ENCODE measurements at regions not wholly inside any gene's neighbourhood (a gene's known extent, or its start where the extent isn't known, plus 50 kb on each side); places are given as distances from the start of the nearest gene placed in this dataset.
A peak's percentile ranks its signal among the peaks of the same experiment; 100 is the strongest.

DNA sequence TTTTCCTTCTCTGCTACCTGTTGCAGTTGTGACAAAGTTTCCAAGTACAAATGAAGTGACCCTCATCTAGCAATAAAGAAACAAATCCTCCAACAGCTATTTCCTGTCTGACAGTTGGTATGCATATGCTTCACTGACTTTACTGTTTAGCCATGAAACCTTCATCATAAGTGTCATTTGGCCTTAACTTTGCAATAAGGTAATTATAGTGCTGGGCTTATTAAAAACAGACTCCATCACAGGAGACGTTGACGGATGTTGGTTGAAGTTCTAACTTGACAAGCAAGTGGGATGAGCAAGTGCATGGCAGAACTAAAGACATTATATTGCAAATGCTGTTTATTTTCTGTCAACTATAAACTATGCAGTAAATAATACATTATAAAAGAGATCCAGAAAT lies 425.2 kb downstream of the RPS29 start:
- intact Hi-C loops (cut with DNase I), result no loop called here
- DNase-seq, result no peak
- Histone ChIP-seq H3K4me3 (no peak overlapping the region), H3K9me3 (replicated peaks in 1 of 3) (no peaks in the 10 kb centered on the region), H3K27ac (no peak overlapping the region), H3K36me3 (replicated peaks in 1 of 2) (no peaks in the 10 kb centered on the region), H3K4me1 (replicated peaks in 1 of 2) (peaks cover 6 to 9% of the 10 kb centered on the region in 2 donors), H3K27me3 (no peaks in the 10 kb centered on the region)
- no peak for TF ChIP-seq CTCF (IDR thresholded peaks at IDR 0.05)
- no peak for TF ChIP-seq POLR2A (IDR thresholded peaks at IDR 0.05)
- WGBS, 4 donors, result 73 to 79% (median 77%) methylated on average over 2 of the region's 2 CpGs

DNA sequence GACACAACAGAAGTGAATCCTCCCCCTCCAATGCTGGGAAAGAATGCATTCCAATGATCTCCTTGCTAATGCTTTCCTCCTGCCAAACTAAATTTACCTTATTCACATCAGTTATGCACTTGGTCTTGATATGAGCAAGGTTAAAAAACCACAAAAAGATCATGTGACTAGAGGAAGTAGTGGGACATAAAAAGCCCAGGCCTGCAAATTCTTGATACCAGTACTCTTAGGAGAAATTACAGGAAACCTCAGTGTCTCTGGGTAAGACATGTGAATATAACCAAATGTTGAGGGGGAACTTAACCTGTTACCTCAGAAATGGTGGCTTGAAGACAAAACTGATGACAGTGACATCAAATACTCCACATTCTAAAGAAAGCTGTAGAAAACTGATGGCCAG lies 427.1 kb downstream of the RPS29 start:
- no peak overlapping the region for H3K4me3 ChIP-seq
- no peaks in the 10 kb centered on the region for H3K36me3 ChIP-seq (replicated peaks in 1 of 2)
- no peak overlapping the region for H3K27ac ChIP-seq
- intact Hi-C loops (cut with DNase I), result no loop called here
- H3K4me1 ChIP-seq (replicated peaks in 1 of 2), result peaks cover 4 to 6% of the 10 kb centered on the region in 2 donors
- DNase-seq, result no peak
- H3K9me3 ChIP-seq (replicated peaks in 1 of 3), result no peaks in the 10 kb centered on the region
- TF ChIP-seq POLR2A (IDR thresholded peaks at IDR 0.05) (no peak), CTCF (IDR thresholded peaks at IDR 0.05) (no peak)
- no peaks in the 10 kb centered on the region for H3K27me3 ChIP-seq

- intact Hi-C loops (cut with DNase I), result no loop called here
- no peaks in the 10 kb centered on the region for H3K27me3 ChIP-seq
- H3K4me3 ChIP-seq, result no peak overlapping the region
- WGBS, 4 donors, result 17 to 38% (median 22%) methylated on average over 1 of the region's 1 CpG
- no peak overlapping the region for H3K27ac ChIP-seq
- H3K4me1 ChIP-seq (replicated peaks in 1 of 2), result peaks cover 0 to 6% of the 10 kb centered on the region in 2 donors
- no peaks in the 10 kb centered on the region for H3K36me3 ChIP-seq (replicated peaks in 1 of 2)
- H3K9me3 ChIP-seq (replicated peaks in 1 of 3), result no peaks in the 10 kb centered on the region
- TF ChIP-seq POLR2A (IDR thresholded peaks at IDR 0.05) (no peak), CTCF (IDR thresholded peaks at IDR 0.05) (no peak)
- DNase-seq, result peak in 3 of 7 donors; percentile 10 to 35 (median 11)
Measured at GRCh38 chr14:49139593-49139992, 446.6 kb downstream of the RPS29 start.

DNA sequence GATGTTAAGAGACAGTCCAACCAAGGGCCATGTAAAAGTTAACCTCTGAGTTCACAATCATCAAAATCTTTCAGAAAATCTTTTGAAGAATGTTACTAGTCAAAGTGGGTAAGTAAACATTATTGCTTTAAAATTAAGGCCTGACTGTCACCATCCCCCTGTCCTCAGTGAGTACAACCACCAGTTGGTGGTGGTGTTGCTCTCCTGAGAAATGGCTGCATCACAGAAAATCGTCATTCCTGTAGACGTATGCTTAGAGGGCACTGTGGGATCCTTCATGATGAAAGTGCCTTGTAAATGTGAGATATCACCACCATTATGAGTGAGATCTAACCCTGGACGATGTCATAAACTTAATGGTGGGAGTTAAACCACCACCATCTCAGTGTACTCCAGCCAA lies 451.2 kb downstream of the RPS29 start:
- no peak for TF ChIP-seq CTCF (IDR thresholded peaks at IDR 0.05)
- TF ChIP-seq POLR2A (IDR thresholded peaks at IDR 0.05), result no peak
- DNase-seq, result peak in 1 of 7 donors; percentile 3
- H3K4me1 ChIP-seq (replicated peaks in 1 of 2), result peaks cover 0 to 6% of the 10 kb centered on the region in 2 donors
- 31 to 71% (median 50%) methylated on average over 3 of the region's 3 CpGs for WGBS, 4 donors
- no peak overlapping the region for H3K27ac ChIP-seq
- H3K36me3 ChIP-seq (replicated peaks in 1 of 2), result no peaks in the 10 kb centered on the region
- intact Hi-C loops (cut with DNase I), result no loop called here
- H3K9me3 ChIP-seq (replicated peaks in 1 of 3), result no peaks in the 10 kb centered on the region
- H3K4me3 ChIP-seq, result no peak overlapping the region
- H3K27me3 ChIP-seq, result no peaks in the 10 kb centered on the region

Data from adrenal gland (tissue), 9 donors.